Stimulated activated CD8-positive, alpha-beta memory T cell treated with anti-CD3 and anti-CD28 coated beads, Interleukin-7, amount 100 ng/mL, for 48 hours (primary cell): ENCODE measurements at regions not wholly inside any gene's neighbourhood (a gene's known extent, or its start where the extent isn't known, plus 50 kb on each side); places are given as distances from the start of the nearest gene placed in this dataset.
"Not testable (repeated sequence)": the region's sequence is repeated elsewhere in the genome, so short reads cannot be mapped to it uniquely, and the experiment has no call there.

Experiments used
- DNase-seq, 2 donors: peaks; one replicate each; pipeline ENCODE4 v3.0.0-alpha.2; 2020; ENCODE audit warnings: low read depth in 1 of 2; ENCODE audit errors: extremely low read depth in 1 of 2

- DNase-seq: no peak
Measured at GRCh38 chr5:77871946-77872345, 95.8 kb upstream of the TBCA start.

- DNase-seq: no peak
Measured at GRCh38 chr5:77871016-77871415, 94.9 kb upstream of the TBCA start.

- DNase-seq: no peak
Measured at GRCh38 chr5:77869116-77869798, 93.1 kb upstream of the TBCA start.

GRCh38 chr5:77867914-77868313 lies 91.8 kb upstream of the TBCA start:
- no peak for DNase-seq

- DNase-seq: no peak
Measured at GRCh38 chr5:77867194-77867691, 91.1 kb upstream of the TBCA start.

- no peak for DNase-seq
Measured at GRCh38 chr5:77866198-77866597, 90.1 kb upstream of the TBCA start.

GRCh38 chr5:77864997-77865396 lies 88.9 kb upstream of the TBCA start:
- DNase-seq: no peak

GRCh38 chr5:77863181-77863580 lies 87.0 kb upstream of the TBCA start:
- no peak for DNase-seq

GRCh38 chr5:77861576-77861975 lies 85.4 kb upstream of the TBCA start:
- DNase-seq: no peak

GRCh38 chr5:77859306-77859705 lies 83.2 kb upstream of the TBCA start:
- DNase-seq: no peak

GRCh38 chr5:77858678-77859077 lies 82.5 kb upstream of the TBCA start:
- not testable (repeated sequence) for DNase-seq

- no peak for DNase-seq
Measured at GRCh38 chr5:77855369-77855768, 79.2 kb upstream of the TBCA start.

GRCh38 chr5:77853353-77853907 lies 77.3 kb upstream of the TBCA start:
- no peak for DNase-seq

- peak in 1 of 2 donors; percentile 40 for DNase-seq
Measured at GRCh38 chr5:77852514-77853352, 76.6 kb upstream of the TBCA start.

GRCh38 chr5:77852068-77852513 lies 76.0 kb upstream of the TBCA start:
- DNase-seq: no peak

GRCh38 chr5:77851176-77852067 lies 75.3 kb upstream of the TBCA start:
- DNase-seq: no peak

GRCh38 chr5:77850536-77851175 lies 74.5 kb upstream of the TBCA start:
- DNase-seq: no peak

GRCh38 chr5:77849308-77849900 lies 73.3 kb upstream of the TBCA start:
- no peak for DNase-seq

GRCh38 chr5:77847814-77848290 lies 71.7 kb upstream of the TBCA start:
- DNase-seq: no peak

- no peak for DNase-seq
Measured at GRCh38 chr5:77847129-77847460, 71.0 kb upstream of the TBCA start.
